Astrocyte of the spinal cord (primary cell): ENCODE measurements at regions not wholly inside any gene's neighbourhood (a gene's known extent, or its start where the extent isn't known, plus 50 kb on each side); places are given as distances from the start of the nearest gene placed in this dataset.
A peak's percentile ranks its signal among the peaks of the same experiment; 100 is the strongest.

ENCODE experiments used
- DNase-seq: peaks from one replicate; pipeline ENCODE4 v3.0.0; 2011; ENCODE audit warnings: low read depth, low spot score
- H3K4me3 ChIP-seq: 2 replicates; pipeline ENCODE4 v1.5.1; 2011; ENCODE audit warnings: low read depth, mild to moderate bottlenecking, low read length, moderate library complexity
- in situ Hi-C: cut with HindIII; loops from 2 replicates; pipeline ENCODE4 v1.10.0; 2017; ENCODE audit warnings: low sequenced_read_pairs
- TF ChIP-seq, protein P1 (sequence below): IDR thresholded peaks from 2 replicates; pipeline ENCODE4 v1.5.1; 2012; ENCODE audit warnings: low read depth, mild to moderate bottlenecking, low read length, inconsistent platforms

GRCh38 chr5:88480801-88481499 is 212.3 kb upstream of the TMEM161B start:
- no peak overlapping the region for H3K4me3 ChIP-seq
- DNase-seq = peak; percentile 20
- TF ChIP-seq, protein P1, sequence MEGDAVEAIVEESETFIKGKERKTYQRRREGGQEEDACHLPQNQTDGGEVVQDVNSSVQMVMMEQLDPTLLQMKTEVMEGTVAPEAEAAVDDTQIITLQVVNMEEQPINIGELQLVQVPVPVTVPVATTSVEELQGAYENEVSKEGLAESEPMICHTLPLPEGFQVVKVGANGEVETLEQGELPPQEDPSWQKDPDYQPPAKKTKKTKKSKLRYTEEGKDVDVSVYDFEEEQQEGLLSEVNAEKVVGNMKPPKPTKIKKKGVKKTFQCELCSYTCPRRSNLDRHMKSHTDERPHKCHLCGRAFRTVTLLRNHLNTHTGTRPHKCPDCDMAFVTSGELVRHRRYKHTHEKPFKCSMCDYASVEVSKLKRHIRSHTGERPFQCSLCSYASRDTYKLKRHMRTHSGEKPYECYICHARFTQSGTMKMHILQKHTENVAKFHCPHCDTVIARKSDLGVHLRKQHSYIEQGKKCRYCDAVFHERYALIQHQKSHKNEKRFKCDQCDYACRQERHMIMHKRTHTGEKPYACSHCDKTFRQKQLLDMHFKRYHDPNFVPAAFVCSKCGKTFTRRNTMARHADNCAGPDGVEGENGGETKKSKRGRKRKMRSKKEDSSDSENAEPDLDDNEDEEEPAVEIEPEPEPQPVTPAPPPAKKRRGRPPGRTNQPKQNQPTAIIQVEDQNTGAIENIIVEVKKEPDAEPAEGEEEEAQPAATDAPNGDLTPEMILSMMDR = no peak
- in situ Hi-C loops = no loop called here

DNA sequence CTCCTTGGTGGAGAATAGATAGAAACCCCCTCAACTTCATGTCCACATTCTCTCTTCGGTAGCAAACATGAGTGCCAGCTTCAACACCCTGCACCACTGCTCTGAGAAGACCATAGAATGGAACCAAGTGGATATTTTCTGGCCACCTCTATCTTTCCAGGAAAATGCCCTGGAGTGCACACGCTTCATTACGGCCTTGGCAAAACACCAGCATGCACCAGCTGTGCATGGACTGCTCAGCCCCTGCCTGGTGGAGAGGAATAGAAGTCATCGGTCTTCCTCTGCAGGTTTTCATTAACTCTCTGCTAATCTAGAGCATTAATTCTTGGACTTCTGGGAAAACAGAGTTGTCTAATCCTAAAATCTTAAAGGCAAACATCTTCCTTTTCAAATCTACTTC is 211.6 kb upstream of the TMEM161B start:
- in situ Hi-C loops = no loop called here
- TF ChIP-seq, protein P1 = no peak
- DNase-seq = peak; percentile 15
- no peak overlapping the region for H3K4me3 ChIP-seq

DNA sequence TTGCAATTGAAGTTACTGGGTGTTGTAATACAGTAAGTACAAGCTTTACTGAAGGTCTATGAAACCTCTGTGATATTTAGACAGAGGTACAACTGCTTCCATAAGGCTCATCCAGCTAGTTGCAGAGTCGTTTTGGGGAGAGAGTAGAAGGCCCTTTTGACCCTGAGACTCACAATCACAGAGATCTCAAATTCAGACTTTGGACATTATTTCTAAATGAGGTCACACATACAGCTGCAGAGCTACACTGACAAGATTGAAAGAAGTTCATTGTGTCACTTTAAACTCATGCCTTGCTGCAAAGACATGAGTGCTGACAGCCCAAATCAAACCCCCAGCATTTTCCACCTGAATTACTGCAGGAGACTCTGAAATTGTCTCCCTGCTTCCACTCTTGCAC is 205.9 kb upstream of the TMEM161B start:
- in situ Hi-C loops = no loop called here
- no peak overlapping the region for H3K4me3 ChIP-seq
- TF ChIP-seq, protein P1 = no peak
- DNase-seq = no peak

DNA sequence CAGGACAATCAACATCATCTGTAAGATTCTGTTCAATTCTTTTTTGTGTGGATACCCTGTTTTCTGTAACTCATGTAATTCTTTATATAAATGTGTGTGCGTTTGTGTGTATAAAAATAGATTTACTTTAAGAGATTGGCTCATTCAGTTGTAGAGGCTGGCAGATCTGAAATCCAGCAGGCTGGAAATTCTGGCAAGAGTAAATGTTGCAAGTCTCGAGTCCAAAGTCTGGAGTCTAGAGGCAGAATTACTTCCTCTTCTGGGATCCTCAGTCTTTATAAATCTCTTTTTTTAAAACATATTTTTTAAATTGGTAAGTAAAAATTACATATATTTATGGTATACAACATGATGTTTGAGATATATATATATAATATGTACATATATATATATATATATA is 202.1 kb upstream of the TMEM161B start:
- no peak for DNase-seq
- TF ChIP-seq, protein P1 = no peak
- H3K4me3 ChIP-seq = no peak overlapping the region
- in situ Hi-C loops = no loop called here

GRCh38 chr5:88459971-88460370 is 191.3 kb upstream of the TMEM161B start:
- TF ChIP-seq, protein P1 = no peak
- in situ Hi-C loops = no loop called here
- DNase-seq = no peak
- no peak overlapping the region for H3K4me3 ChIP-seq

GRCh38 chr5:88452820-88453219 is 184.2 kb upstream of the TMEM161B start:
- peak; percentile 40 for DNase-seq
- H3K4me3 ChIP-seq = no peak overlapping the region
- TF ChIP-seq, protein P1 = no peak
- in situ Hi-C loops = no loop called here
